Testis (tissue), 2 donors: ENCODE measurements at regions not wholly inside any gene's neighbourhood (a gene's known extent, or its start where the extent isn't known, plus 50 kb on each side); places are given as distances from the start of the nearest gene placed in this dataset.
"Not testable (repeated sequence)": the region's sequence is repeated elsewhere in the genome, so short reads cannot be mapped to it uniquely, and the experiment has no call there.

Experiments used
- DNase-seq: peaks from one replicate; pipeline ENCODE4 v3.0.0-alpha.2; 2019
- H3K27ac ChIP-seq, 2 donors: fragments of 200-600 bp; sonication (generic); one replicate each; pipeline ENCODE4 v1.5.1; 2019
- H3K27me3 ChIP-seq: fragments of 200-600 bp; sonication (generic); one replicate; pipeline ENCODE4 v1.5.1; 2019
- H3K36me3 ChIP-seq: fragments of 200-600 bp; sonication (generic); one replicate; pipeline ENCODE4 v1.5.1; 2017; ENCODE audit warnings: low read depth; ENCODE audit errors: missing control alignments
- H3K4me1 ChIP-seq: fragments of 200-600 bp; sonication (generic); one replicate; pipeline ENCODE4 v1.5.1; 2019
- H3K4me3 ChIP-seq, 2 donors: fragments of 200-600 bp; sonication (generic); one replicate each; pipeline ENCODE4 v1.5.1; 2017 to 2019
- H3K9me3 ChIP-seq: fragments of 200-600 bp; sonication (generic); one replicate; pipeline ENCODE4 v1.5.1; 2017
- POLR2A ChIP-seq: fragments of 450-650 bp; IDR thresholded peaks from one replicate; pipeline ENCODE4 v1.6.1; 2017; ENCODE audit warnings: antibody characterized with exemption, mild to moderate bottlenecking, moderate library complexity
- WGBS, 2 donors: methylation state at CpG; one replicate each; pipeline ENCODE4 v1.1.5; 2018; 5-methylcytosine and 5-hydroxymethylcytosine counted together
- intact Hi-C: fragments of 100-400 bp; cut with DNase I; formaldehyde crosslinking; loops from one replicate; pipeline ENCODE4 v1.15.1; 2023; ENCODE audit warnings: low total_unique reads
- TF ChIP-seq, protein P1 (sequence below), 3 experiments: fragments of 450-650 bp in 2 of 3; fragments of 200-600 bp in 1 of 3; sonication (generic) in 1 of 3; IDR thresholded peaks; one replicate each; pipeline ENCODE4 v1.5.1; 2016 to 2019; ENCODE audit warnings: antibody characterized with exemption in 3 of 3, mild to moderate bottlenecking in 2 of 3, moderate library complexity in 1 of 3

GRCh38 chr1:213335084-213335483 lies 284.0 kb downstream of the RPS6KC1 start:
- intact Hi-C loops: no loop called here

GRCh38 chr1:213337025-213337678 lies 286.1 kb downstream of the RPS6KC1 start:
- Histone ChIP-seq H3K9me3 (no peaks in the 10 kb centered on the region), H3K27ac (no peak overlapping the region), H3K27me3 (no peaks in the 10 kb centered on the region), H3K36me3 (no peaks in the 10 kb centered on the region), H3K4me1 (no peaks in the 10 kb centered on the region), H3K4me3 (no peak overlapping the region)
- 92% methylated on average over 3 of the region's 3 CpGs for WGBS, 2 donors
- TF ChIP-seq POLR2A: no peak
- TF ChIP-seq, protein P1, sequence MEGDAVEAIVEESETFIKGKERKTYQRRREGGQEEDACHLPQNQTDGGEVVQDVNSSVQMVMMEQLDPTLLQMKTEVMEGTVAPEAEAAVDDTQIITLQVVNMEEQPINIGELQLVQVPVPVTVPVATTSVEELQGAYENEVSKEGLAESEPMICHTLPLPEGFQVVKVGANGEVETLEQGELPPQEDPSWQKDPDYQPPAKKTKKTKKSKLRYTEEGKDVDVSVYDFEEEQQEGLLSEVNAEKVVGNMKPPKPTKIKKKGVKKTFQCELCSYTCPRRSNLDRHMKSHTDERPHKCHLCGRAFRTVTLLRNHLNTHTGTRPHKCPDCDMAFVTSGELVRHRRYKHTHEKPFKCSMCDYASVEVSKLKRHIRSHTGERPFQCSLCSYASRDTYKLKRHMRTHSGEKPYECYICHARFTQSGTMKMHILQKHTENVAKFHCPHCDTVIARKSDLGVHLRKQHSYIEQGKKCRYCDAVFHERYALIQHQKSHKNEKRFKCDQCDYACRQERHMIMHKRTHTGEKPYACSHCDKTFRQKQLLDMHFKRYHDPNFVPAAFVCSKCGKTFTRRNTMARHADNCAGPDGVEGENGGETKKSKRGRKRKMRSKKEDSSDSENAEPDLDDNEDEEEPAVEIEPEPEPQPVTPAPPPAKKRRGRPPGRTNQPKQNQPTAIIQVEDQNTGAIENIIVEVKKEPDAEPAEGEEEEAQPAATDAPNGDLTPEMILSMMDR (IDR thresholded peaks at IDR 0.05): no peak
- intact Hi-C loops: no loop called here
- DNase-seq: no peak

More at GRCh38 chr1:213335084-213335483, 284.0 kb downstream of the RPS6KC1 start:
- Histone ChIP-seq H3K9me3 (no peaks in the 10 kb centered on the region), H3K27me3 (no peaks in the 10 kb centered on the region), H3K36me3 (no peaks in the 10 kb centered on the region), H3K27ac (no peak overlapping the region), H3K4me1 (no peaks in the 10 kb centered on the region), H3K4me3 (no peak overlapping the region)
- no peak for TF ChIP-seq POLR2A
- TF ChIP-seq, protein P1 (IDR thresholded peaks at IDR 0.05): no peak
- DNase-seq: no peak
- WGBS, 2 donors: 84 to 91% methylated on average over 3 of the region's 3 CpGs

DNA sequence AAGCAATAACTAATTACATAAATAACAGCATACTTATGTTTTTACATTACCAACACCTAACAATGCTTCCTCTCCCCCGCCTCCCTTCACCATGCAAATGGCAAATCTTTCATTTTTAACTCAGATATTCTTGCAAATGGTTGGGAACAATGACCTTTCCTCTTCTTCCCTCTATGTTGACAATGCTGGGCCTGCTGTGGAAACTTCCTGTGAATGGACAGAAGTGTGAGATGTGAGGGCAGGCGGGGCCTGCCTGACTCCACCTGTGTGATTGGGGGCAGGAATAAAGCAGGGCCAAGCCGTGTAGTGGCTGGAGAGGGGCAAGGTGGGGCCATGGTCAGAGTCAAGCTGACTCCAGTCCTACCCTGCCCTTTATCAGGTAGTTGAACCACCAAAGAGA lies 289.6 kb downstream of the RPS6KC1 start:
- intact Hi-C loops: no loop called here
- Histone ChIP-seq H3K36me3 (no peaks in the 10 kb centered on the region), H3K9me3 (no peaks in the 10 kb centered on the region), H3K4me3 (no peak overlapping the region), H3K4me1 (no peaks in the 10 kb centered on the region), H3K27me3 (no peaks in the 10 kb centered on the region), H3K27ac (no peak overlapping the region)
- no peak for DNase-seq
- WGBS, 2 donors: 77 to 91% methylated on average over 3 of the region's 3 CpGs
- TF ChIP-seq, protein P1 (IDR thresholded peaks at IDR 0.05): no peak
- TF ChIP-seq POLR2A: no peak

GRCh38 chr1:213345621-213346020 lies 294.6 kb downstream of the RPS6KC1 start:
- Histone ChIP-seq H3K36me3 (no peaks in the 10 kb centered on the region), H3K4me3 (no peak overlapping the region), H3K27ac (no peak overlapping the region), H3K4me1 (no peaks in the 10 kb centered on the region), H3K9me3 (no peaks in the 10 kb centered on the region), H3K27me3 (no peaks in the 10 kb centered on the region)
- 82 to 83% methylated on average over 1 of the region's 1 CpG for WGBS, 2 donors
- DNase-seq: peak; percentile 23
- TF ChIP-seq POLR2A: no peak
- TF ChIP-seq, protein P1 (IDR thresholded peaks at IDR 0.05): no peak
- intact Hi-C loops: no loop called here

DNA sequence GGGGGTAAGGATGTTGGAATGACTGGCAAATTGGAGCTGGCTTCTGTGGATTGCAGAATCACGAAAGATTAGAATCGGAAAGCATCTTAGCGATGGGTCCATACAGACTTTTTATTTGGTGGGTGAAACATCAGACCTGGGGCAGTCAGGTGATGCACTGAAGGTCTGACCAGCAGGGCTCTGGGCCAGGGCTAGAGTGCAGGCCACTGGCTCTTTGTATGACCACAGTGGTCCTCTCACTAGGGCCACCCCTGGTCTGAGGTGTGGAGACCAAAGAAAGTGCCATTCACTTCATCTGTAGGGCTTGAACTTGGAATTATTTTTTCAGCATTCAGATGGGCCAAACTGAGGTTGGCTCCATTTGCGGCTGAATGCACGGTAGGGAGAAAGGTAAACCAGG lies 306.4 kb downstream of the RPS6KC1 start:
- H3K36me3 ChIP-seq: no peaks in the 10 kb centered on the region
- intact Hi-C loops: no loop called here
- 95 to 100% methylated on average over 5 of the region's 5 CpGs for WGBS, 2 donors
- no peaks in the 10 kb centered on the region for H3K27me3 ChIP-seq
- TF ChIP-seq POLR2A: no peak
- TF ChIP-seq, protein P1 (IDR thresholded peaks at IDR 0.05): no peak
- DNase-seq: no peak
- no peaks in the 10 kb centered on the region for H3K4me1 ChIP-seq
- H3K4me3 ChIP-seq: no peak overlapping the region
- H3K27ac ChIP-seq: no peak overlapping the region
- H3K9me3 ChIP-seq: no peaks in the 10 kb centered on the region

DNA sequence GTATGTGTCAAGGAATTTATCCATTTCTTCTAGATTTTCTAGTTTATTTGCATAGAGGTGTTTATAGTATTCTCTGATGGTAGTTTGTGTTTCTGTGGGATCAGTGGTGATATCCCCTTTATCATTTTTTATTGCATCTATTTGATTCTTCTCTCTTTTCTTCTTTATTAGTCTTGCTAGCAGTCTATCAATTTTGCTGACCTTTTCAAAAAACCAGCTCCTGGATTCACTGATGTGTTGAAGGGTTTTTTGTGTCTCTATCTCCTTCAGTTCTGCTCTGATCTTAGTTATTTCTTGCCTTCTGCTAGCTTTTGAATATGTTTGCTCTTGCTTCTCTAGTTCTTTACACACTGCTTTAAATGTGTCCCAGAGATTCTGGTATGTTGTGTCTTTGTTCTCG lies 307.3 kb downstream of the RPS6KC1 start:
- H3K4me3 ChIP-seq, H3K27ac ChIP-seq, H3K27me3 ChIP-seq, H3K4me1 ChIP-seq, DNase-seq, H3K9me3 ChIP-seq, H3K36me3 ChIP-seq, intact Hi-C loops: not testable (repeated sequence)
- 78 to 89% methylated on average over 1 of the region's 1 CpG for WGBS, 2 donors
